C4-2B (cell line): ENCODE measurements at regions not wholly inside any gene's neighbourhood (a gene's known extent, or its start where the extent isn't known, plus 50 kb on each side); places are given as distances from the start of the nearest gene placed in this dataset.

Experiments used
- ZFX ChIP-seq: fragments of 450-650 bp; IDR thresholded peaks from 2 replicates; pipeline ENCODE4 v1.6.1; 2017
- TF ChIP-seq, protein P1 (sequence below): fragments of 450-650 bp; conservative IDR thresholded peaks from 2 replicates; pipeline ENCODE4 v1.5.1; 2017; ENCODE audit warnings: mild to moderate bottlenecking

DNA sequence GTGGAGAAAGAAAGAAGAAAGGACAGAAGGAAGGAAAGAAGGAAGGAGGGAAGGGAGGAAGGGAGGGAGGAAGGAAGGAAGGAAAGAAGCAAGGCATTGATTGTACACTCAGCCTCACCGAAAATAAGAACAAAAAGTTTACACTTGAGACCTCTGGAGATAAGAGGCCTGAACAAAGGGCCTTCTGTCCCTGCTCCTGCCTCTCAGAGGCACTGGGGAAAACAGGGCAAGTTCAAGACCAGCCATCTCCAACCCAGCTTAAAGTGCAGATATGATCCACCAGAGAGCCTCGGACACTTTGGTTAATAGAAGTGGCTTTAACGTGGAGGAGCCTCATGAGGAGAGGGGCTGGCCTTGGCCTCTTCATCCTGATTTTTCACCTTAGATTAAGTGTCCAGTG, 582.9 kb upstream of the PPP2R3A start:
- TF ChIP-seq, protein P1, sequence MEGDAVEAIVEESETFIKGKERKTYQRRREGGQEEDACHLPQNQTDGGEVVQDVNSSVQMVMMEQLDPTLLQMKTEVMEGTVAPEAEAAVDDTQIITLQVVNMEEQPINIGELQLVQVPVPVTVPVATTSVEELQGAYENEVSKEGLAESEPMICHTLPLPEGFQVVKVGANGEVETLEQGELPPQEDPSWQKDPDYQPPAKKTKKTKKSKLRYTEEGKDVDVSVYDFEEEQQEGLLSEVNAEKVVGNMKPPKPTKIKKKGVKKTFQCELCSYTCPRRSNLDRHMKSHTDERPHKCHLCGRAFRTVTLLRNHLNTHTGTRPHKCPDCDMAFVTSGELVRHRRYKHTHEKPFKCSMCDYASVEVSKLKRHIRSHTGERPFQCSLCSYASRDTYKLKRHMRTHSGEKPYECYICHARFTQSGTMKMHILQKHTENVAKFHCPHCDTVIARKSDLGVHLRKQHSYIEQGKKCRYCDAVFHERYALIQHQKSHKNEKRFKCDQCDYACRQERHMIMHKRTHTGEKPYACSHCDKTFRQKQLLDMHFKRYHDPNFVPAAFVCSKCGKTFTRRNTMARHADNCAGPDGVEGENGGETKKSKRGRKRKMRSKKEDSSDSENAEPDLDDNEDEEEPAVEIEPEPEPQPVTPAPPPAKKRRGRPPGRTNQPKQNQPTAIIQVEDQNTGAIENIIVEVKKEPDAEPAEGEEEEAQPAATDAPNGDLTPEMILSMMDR = no peak
- TF ChIP-seq ZFX = no peak
